Fibroblast of upper back skin (primary cell): ENCODE measurements at regions not wholly inside any gene's neighbourhood (a gene's known extent, or its start where the extent isn't known, plus 50 kb on each side); places are given as distances from the start of the nearest gene placed in this dataset.
A peak's percentile ranks its signal among the peaks of the same experiment; 100 is the strongest.

Experiments used
- DNase-seq: peaks from one replicate; pipeline ENCODE4 v3.0.0-alpha.2; 2013

DNA sequence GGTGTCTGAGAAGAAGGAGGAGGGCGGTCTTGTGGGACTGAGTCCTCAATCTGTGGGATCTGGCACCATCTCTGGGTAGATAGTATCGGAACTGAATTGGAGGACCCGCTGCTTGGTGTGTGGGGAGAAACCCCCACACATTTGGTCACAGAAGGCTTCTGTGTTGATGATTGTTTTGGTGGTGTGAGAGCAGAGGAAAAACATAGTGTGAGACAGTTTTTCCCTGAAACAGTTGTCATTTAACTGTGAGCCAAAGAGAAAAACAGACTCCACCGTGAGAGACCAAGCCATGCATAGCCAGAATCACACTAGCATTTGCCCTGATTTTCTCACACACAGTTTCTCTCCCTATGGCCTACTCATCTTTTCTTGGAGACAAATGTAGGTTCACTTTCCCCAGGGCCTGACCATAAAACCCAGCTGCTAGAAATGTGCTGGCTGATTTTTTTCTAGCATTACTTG, 91.4 kb upstream of the FLRT2 start:
- DNase-seq: no peak

GRCh38 chr14:85439696-85440328, 90.1 kb upstream of the FLRT2 start:
- DNase-seq: peak; percentile 78

GRCh38 chr14:85441909-85442643, 87.9 kb upstream of the FLRT2 start:
- no peak for DNase-seq

DNA sequence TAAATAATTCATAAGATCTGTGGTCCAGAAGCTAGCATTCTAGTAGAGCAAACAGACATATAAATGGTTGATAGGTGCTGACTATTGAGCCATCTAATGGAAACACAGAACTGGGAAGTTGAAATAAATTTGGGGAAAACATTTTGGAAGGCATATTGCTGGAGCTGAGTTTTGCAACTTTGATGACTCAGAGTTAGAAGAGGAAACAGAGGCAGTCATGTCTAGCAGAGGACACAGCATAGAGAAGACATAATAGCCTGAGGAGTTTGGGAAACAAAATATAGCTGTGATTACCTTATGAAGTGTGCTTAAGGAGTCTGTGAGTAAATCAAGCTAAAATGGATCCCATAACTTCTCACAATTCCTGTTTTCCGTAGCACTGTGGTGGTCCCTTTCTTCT, 86.9 kb upstream of the FLRT2 start:
- no peak for DNase-seq

GRCh38 chr14:85444635-85445034, 85.3 kb upstream of the FLRT2 start:
- peak; percentile 52 for DNase-seq

DNA sequence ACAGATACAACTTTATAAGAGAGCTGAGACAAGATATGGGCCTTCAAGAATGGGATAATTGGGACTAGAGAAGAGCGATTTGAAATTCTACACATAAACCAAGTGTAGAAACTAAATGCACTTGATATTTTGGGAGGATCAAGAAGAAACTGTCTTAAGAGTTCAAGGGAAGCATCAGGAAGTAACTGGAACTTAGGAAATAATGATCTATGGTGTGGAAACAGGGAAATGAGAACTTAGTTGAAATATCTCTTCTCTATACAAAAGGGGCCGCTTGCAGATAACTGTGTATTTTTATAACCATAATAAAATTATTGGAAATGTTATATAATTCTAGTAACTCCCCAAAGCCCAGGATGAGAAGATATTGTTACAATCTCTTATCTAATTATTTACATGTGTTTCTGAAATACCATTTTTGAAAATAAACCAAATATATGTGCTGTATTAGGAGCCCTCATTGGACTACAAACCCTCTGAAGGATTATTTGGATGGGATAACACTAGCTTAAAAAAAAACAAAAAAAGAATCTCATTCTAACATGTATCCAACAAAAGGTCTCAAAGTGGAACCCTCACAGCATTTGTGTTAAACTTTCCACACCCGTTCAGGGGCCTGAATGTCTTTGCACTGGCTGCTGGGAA, 84.7 kb upstream of the FLRT2 start:
- DNase-seq: no peak

GRCh38 chr14:85447883-85448282, 82.1 kb upstream of the FLRT2 start:
- DNase-seq: no peak

GRCh38 chr14:85451421-85451820, 78.5 kb upstream of the FLRT2 start:
- no peak for DNase-seq

GRCh38 chr14:85453401-85454225, 76.3 kb upstream of the FLRT2 start:
- no peak for DNase-seq

DNA sequence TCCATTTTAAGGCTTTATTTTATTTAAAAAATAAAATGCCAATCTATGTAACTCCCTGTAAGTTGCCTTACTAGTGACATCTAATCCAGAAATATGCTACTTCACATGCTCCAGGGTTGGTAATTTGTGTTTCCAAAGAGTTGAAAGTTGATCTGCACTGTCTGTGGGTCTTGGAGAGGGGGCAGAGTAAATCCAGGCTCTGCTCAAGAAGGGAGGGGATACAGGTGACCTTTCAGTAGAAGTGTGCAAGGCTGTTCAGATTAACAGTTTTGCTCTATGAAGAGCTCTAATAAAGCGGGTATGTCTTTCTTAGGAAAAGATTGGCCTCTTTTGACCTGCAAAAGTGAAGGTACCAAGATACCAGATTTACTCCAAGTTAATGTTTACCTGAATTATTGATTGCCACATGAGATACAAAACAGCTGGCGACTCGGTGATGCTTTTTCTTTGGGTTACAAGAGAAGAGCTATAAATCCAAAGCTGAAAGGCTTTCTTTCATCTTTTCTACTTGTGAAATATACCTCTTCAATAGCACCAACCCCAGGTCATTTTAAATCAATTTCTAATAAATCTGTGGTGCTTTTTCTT, 75.6 kb upstream of the FLRT2 start:
- no peak for DNase-seq

GRCh38 chr14:85459361-85460000, 70.5 kb upstream of the FLRT2 start:
- DNase-seq: no peak

DNA sequence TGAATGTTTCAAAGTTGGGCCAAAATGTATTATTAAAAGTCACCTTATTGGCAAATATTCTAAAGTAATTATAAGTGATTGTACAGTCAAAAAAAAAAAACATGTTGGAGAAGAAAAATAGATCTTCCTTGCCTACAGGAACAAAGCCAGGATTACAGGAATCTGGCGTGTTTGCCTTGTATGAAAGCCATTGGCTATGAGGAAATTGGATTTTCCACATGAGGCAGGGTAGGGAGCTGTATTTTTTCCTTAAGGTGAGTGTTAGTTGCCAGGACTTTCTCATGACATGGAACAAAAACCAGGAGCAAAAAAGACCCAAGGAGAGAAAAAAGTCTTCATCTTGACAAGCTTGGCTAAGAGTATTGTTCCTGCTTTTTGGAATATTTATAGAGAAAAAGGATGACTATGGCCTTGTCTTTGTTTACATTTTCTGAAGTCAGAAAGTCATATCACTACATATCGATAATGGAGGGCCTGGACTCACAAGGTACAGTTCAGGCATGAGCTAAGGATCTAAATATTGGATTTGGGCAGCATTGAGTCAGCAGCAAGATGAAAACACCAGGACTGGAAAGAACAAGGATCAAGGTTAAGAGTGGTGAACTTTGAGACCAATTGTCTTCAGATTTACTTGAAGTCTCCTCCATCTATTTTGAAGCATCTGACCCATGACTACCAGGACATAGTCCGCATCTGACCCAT, 68.4 kb upstream of the FLRT2 start:
- DNase-seq: no peak

DNA sequence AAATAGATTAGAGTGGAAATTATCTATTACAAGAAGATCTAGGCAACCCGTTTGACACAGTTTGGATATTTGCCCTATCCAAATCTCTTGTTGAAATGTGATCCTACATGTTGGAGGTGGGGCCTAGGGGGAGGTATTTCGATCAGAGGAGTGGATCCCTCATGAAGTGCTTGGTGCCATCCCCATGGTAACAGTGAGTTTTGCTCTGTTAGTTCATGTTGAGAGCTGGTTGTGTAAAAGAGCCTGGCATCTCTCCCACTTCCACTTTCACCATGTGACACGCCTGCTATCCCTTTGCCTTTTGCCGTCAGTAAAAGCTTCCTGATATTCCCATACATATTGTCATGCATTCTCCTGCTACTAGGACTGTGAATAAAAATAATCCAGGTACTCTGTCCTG, 66.4 kb upstream of the FLRT2 start:
- DNase-seq: no peak

DNA sequence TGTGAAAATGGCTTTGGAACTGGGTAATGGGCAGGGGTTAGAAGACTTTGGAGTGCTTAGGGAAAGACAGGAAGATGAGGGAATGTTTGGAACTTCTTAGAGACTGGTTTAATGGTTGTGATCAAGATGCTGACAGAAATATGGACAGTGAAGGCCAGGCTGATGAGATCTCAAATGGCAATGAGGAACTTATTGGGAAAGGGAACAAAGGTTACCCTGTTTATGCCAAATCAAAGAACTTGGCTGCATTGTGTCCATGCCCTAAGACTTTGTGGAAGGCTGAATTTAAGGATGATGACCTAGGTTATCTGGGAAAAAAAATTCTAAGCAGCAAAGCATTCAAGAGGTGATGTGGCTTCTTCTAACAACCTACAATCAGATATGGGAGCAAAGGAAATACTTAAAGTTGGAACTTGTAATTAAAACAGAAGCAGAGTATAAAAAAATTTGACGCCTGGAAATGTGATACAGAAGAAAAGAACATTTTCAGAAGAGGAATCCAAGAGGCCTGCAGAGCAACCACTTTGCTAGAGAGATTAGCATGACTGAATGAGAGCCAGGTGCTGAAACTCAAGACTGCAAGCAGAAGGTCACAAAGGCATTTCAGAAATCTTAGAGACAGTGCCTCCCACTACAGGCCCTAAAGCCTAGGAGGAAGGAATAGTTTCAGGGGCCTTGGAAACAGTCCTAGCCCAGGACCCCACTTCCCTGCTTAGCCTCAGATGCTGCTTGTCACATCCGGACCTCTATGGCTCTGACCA, 65.6 kb upstream of the FLRT2 start:
- no peak for DNase-seq

DNA sequence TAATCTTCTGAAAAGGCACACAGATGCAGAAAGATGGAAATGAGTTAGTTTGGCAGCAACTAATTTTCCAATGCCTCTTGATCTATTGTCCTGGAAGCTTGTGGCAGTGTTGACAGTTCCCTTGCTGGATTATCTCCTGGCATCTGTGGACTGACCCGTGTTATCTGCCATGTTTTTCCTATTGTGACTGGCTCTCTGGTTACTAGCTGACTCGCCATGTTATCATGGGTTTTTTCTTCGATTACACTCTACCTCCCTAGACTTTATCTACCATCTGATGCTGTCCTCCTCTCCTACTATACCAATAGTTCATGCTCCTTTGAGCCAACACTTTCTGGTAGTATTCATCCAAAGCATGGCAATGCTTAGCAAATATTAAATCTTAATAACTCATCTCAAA, 63.3 kb upstream of the FLRT2 start:
- no peak for DNase-seq

DNA sequence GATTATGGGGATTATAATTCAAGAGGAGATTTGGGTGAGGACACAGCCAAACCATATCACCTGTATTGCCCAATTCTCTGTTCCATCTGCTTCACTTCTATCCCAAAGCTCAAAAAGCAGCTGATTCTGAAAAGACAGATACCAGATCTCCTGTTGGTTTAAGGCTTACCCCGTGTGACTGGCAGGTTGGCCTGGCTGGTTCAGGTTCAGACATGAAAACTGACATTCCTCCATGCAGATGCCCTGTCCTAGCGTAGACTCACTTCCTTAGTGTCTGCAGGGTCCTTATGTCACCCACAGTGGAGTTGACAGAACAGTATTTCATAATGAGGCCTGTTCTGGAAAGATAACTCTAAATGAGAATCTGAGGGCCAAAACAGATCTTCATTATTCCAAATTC, 61.1 kb upstream of the FLRT2 start:
- no peak for DNase-seq

DNA sequence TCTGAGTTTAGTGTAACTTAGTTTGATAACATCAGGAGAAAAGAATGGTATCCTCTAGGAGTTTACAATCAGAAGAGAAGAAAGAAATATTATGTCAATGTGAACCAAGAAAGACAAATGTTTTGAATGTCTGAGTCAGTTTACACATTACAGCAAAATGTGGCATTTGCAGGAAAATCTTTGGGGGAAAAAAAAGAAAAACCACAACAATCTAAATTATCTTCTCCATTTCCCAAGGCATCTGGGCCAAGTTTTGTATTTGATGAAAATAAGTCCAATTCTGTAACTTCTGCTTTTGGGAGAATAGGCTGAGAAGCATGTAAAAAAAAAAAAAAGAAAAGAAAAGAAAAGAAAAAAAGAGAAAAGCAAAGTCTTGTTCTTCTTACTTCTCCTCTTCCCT, 58.8 kb upstream of the FLRT2 start:
- peak; percentile 89 for DNase-seq

- DNase-seq: peak; percentile 95
Measured at GRCh38 chr14:85471744-85472143, 58.2 kb upstream of the FLRT2 start.

DNA sequence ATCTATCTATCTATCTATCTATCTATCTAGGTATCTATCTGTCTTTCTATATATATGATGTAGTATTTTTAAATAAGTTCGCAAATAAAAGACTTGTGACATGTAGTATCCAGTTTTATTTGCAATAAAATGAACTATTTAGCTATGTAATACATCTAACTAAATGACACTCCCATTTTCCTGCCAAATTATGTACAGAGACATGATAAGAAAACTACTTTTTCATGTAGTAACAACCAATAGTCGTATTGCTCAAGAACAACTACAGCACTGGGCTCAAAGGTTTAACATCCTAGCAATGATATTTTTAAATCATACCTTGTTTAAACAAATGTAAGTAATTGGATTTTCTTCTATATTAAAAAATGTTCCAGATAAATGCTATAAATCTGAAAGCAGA, 55.5 kb upstream of the FLRT2 start:
- no peak for DNase-seq

- peak; percentile 34 for DNase-seq
Measured at GRCh38 chr14:85475113-85475512, 54.8 kb upstream of the FLRT2 start.

DNA sequence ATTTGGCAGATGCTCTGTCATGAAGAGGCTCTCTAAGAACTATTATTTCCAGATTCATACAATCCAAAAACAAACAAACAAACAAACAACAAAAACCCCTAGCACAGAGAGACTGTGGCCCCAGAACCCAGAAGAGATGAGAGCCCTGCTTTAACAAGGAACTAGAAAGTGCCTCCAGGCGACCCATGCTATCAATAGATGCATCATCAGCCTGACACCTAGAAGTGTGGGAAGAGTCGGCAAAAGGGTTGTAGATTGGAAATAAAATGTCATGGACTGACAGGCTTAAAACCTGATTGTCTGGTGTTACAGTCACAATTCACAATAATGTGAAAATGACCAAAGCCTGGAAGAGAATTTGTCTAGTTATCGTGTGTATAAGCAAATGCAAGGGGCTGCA, 50.6 kb upstream of the FLRT2 start:
- DNase-seq: no peak
